Stimulated activated CD4-positive, alpha-beta T cell treated with anti-CD3 and anti-CD28 coated beads, Interleukin-4, amount 100 ng/mL, for 24 hours (primary cell): ENCODE measurements at regions not wholly inside any gene's neighbourhood (a gene's known extent, or its start where the extent isn't known, plus 50 kb on each side); places are given as distances from the start of the nearest gene placed in this dataset.

Experiments
- DNase-seq: peaks from one replicate; pipeline ENCODE4 v3.0.0-alpha.2; 2020

DNA sequence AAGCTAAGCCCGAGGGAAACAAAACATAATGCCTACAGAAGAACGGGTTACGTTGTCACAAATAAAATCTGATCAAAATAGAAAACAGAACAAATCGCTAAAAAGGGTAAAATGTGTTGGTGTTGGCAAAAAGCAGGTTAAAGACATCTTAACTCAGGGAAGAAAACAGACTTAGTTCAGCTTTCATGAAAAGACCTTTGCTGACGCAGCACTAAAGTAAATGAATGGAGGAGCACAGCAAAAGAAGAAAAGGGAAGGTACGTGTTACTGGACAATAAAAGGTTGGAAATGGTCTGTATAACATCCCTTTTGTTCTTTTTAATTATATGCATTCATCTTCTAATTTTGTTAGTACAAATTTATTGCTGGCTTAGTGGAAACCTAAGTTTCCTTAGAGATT is 117.4 kb upstream of the DSEL start:
- DNase-seq = no peak

DNA sequence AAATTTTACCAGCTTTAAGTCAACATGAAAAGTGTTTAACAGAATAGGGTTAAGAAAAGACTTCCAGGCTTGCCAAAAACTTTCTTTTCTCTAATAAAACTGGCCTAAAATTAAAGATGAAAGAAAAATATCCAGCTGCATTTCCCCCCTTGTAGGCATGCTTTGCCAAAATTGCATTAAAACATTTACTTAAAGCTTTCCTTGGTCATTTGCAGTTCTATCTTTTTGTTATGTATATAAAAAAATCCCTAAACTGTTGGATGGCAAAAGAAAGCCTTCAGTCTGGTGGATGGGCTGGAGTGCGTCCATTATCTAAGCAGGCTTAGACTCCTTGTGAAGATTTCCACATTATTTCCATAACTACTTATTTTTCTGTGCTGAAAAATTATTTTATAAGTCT is 105.4 kb upstream of the DSEL start:
- no peak for DNase-seq

GRCh38 chr18:67621049-67621713 is 104.7 kb upstream of the DSEL start:
- no peak for DNase-seq

DNA sequence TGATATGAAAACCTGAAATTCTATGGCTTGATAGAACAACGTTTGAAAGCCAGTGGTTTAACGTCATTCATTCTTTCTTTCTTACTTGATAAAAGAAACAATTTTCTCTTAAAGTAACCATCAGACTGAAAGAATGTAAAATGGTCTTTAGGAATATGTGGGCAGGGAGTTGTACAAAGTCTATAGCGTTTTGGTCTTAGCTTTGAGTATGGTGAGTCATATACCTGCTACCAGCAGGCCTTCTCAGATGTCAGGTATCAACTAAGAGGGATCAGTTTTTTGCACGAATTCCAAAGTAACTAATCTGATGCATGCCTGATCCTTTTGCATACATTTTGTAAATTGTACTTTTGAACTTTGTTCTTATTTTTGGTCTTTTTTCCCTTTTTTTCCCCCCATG is 101.5 kb upstream of the DSEL start:
- no peak for DNase-seq

GRCh38 chr18:67615876-67616275 is 99.4 kb upstream of the DSEL start:
- DNase-seq = no peak

- DNase-seq = no peak
These were observed 97.2 kb upstream of the DSEL start for GRCh38 chr18:67613731-67614130.

DNA sequence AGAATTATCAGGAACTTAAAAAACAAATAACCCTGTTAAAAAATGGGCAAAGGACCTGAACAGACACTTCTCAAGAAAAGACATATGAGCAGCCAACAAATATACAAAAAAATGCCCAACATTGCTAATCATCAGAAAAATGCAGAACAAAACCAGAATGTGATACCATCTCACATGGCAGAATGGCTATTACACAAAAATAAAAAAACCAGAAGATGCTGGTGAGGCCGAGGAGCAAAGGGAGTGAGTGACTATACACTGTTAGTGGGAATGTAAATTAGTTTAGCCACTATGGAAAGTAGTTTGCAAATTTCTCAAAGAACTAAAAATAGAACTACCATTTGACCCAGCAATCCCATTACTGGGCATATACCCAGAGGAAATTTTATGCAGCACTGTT is 95.8 kb upstream of the DSEL start:
- no peak for DNase-seq

DNA sequence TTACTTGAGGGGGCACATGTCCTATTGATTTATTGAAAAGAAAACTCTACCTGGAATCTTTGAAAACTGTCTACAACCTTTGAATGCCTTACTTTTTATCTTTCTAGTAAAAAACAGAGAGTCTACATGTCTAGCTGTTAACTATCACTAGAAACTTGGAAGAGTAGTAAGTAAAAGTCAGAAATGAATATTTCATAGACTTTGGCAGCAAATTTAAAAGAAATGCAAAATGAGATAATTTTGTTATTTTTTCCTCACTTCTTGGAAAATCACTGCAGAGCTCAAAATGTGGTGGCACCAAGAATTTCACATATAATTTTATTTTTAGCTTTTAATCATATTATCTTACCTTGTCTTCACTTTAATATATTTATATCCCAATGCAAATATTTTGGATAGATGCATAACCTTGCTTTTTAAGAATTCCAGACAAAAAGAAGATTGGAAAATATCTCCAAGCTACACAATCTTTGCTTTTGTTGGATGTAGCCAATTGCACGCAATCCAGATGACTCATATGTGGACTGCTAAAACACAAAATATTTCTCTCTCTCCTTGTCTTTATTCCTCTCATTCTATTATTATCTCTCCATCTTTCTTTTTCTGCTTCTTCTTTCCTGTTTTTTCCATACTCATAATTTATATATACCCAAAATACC is 92.2 kb upstream of the DSEL start:
- DNase-seq = no peak

GRCh38 chr18:67608191-67608590 is 91.7 kb upstream of the DSEL start:
- no peak for DNase-seq

DNA sequence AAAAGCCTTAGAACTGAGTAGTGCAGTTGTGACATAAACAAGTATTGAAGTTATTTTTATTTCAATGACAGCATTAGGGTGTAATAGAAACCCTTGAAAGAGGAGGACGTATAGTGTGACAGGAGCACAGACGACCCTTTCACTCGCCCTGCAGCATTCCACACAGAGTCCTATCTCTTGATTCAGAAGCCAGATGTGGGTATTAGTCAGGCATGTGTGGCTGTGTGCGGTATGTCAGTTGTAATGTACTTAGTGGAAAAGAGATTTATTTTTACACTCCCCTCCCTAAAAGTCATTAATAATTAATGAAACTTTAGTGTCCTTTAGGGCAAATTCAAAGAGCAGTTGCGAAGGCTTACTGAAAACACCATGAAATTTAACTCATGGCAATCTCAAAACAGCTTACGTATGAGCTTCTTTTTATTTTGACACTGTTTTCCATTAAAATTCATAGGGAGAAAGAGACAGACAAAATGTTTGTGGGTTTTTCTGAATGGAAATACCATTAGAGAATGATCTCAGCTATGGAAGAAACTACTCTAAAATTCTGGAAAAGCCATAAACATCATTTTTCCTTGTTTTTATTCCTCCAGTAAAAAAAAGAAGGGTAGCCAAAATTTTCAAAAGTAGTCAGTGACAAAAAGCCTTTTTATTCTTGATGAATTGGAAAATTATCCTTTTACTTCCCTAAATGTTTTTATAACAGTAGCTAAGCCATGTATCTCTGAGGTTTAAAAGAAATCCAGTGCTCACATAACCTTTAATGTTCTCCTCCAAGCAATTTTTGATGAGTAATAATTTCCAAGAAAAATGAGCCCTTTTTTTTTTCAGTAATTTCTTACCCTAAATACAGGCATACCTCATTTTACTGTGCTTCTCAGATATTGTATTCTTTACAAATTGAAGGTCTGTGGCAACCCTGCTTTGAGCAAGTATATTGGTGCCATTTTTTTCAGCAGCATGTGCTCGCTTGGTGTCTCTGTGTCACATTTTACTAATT is 84.0 kb upstream of the DSEL start:
- DNase-seq = no peak

DNA sequence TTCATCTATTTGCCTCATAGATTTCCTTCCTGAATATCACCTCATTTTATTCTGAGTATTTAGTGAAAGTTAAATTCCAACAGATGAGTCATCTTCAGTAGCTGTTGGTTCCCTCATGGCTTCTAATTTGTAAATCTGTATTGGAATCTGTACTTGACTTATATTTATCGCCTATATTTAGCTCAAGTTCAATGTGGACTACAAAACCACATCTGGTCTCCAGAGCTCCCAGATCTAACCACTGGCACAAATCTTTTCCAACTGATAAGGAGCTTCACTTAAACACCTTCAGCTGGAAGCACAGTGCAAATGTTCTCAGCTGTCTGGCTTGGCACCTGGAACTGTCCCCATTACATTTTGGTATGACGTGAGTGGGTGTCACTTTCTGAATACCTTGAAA is 82.8 kb upstream of the DSEL start:
- no peak for DNase-seq

DNA sequence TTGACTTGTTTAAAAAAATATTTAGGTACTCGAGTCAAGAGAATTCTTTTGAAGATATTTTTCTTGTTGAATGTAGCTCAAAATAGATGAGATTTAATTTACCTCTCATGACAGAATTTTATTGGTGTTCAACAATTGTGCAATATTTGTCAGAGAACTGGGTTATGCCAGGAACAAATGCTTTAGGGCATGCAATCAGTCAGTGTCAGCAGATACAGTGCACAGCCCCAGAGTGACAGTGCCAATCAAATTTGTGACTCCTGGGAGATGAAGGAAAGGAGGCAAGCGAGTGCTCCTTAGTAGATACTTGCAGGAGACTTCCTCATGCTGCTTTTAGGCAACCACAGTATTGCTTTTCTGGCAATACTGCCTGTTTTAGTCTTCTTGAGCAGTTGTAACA is 81.2 kb upstream of the DSEL start:
- DNase-seq = no peak

GRCh38 chr18:67596003-67596402 is 79.5 kb upstream of the DSEL start:
- DNase-seq = no peak

- DNase-seq = no peak
These were observed 74.1 kb upstream of the DSEL start for GRCh38 chr18:67590571-67591141.

DNA sequence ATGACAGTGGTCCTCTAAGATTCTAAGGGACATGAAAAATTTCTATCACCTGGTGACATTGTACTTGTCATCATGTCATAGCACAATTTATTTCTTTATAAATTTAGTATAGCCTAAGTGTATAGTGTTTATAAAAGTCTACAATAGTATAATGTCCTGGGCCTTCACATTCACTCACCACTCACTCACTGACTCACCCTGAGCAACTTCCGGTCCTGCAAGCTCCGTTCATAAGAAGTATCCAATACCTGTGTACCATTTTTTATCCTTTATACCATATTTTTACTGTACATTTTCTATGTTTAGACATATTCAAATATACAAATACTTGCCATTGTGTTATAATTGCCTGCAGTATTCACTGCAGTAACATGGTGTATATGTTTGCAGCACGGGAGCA is 72.8 kb upstream of the DSEL start:
- no peak for DNase-seq

DNA sequence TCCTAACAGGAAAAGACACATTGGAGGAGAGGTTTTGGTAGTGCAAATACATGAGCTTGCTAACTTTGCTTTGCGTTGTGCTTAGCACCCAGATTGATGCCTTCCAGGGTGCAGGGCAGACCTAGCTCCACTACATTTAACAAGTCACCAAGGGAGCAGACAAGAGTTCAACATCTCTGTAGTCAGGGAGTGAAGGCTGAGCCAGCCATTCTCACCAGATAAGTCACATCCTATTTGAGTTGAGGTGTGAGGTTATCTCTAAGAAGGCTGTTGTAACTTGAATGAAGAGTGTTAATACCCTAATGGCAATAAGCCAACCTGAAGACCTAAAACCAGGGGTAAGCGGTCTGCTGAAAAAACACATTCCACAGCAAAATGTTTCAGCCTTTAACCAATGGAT is 69.6 kb upstream of the DSEL start:
- DNase-seq = no peak

GRCh38 chr18:67583621-67584020 is 67.1 kb upstream of the DSEL start:
- no peak for DNase-seq

DNA sequence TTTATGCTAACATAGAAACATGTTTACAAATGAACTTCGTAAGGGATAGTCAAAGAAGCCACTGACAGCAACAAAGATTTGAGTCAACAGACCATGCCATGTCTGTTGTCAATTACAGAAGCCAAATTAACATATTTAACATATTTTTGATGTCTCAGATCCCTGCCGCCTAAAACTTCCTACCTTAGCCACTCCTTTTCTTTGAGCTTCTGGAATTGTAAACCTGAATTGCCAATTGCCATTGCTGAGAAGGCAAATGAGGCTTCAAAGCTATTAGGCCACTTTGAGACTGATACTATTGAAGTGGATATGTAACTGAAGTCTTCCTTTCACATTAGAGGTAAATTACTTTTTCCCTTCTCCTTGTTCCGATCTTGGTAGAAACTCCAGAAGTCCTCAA is 66.0 kb upstream of the DSEL start:
- DNase-seq = no peak

DNA sequence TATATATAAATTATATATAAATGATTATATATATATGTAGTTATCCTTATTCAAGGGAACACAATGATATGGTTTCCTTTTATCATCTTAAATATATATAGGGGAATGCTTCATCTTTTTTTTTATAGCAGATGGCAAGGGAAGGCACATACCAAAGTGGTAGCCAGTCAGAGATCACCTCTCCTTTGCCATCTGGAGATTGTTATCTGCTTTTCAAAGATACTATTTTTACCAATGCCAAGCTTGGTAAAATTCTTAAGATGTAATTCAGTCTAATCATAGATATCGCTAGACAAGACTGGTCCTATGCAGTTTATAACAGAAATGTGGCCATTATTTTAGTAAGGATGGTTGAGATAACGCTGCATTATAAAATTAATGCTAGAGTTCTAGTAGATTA is 64.7 kb upstream of the DSEL start:
- DNase-seq = no peak

DNA sequence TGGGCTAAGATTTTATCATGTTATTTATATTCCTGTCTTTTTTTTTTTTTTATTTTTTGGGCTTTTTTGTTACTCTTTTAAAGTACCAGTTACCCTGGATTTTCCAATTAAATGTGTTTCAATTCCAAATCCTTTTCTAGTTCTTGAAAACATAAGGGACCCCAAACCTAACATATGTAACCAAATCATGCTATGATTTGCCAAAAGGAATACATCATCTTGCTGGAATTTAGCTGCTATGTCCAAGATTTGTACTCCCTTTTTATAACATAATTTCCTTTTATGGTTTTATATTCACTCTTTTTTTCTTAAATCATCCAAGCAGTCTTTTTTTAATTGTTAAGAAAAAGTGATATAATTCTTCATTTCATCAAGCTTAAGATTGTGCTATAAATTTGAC is 60.9 kb upstream of the DSEL start:
- no peak for DNase-seq

GRCh38 chr18:67574749-67575148 is 58.2 kb upstream of the DSEL start:
- DNase-seq = no peak

- no peak for DNase-seq
These were observed 51.6 kb upstream of the DSEL start for GRCh38 chr18:67568166-67568565.
